CD4-positive, alpha-beta memory T cell (primary cell): ENCODE measurements at regions not wholly inside any gene's neighbourhood (a gene's known extent, or its start where the extent isn't known, plus 50 kb on each side); places are given as distances from the start of the nearest gene placed in this dataset.

Experiments
- CTCF ChIA-PET: fragments of 350-600 bp; sonication (Branson Sonifier 250); formaldehyde crosslinking; loops from one replicate; lab custom pipeline; 2021; ENCODE audit warnings: inconsistent platforms; ENCODE audit not compliant: partially characterized antibody; lab: Charles Lee
- POLR2A ChIA-PET: fragments of 350-600 bp; sonication (Branson Sonifier 250); formaldehyde crosslinking; loops from one replicate; lab custom pipeline; 2021; ENCODE audit not compliant: partially characterized antibody; lab: Charles Lee
- DNase-seq, 5 donors: peaks; one replicate each; pipeline versions ENCODE4 v3.0.0 to v3.0.0-alpha.2; 2020 to 2022; ENCODE audit warnings: mixed read lengths in 1 of 5
- H3K27ac ChIP-seq: one replicate; pipeline ENCODE4 v1.7.0; 2013; ENCODE audit warnings: low read depth, low read length
- H3K27me3 ChIP-seq: 2 replicates; pipeline ENCODE4 v1.7.0; 2013; ENCODE audit warnings: mild to moderate bottlenecking, low read length, moderate library complexity; ENCODE audit not compliant: insufficient read depth
- H3K36me3 ChIP-seq: 2 replicates; pipeline ENCODE4 v1.7.0; 2013; ENCODE audit warnings: mild to moderate bottlenecking, low read length, moderate library complexity; ENCODE audit not compliant: insufficient read depth
- H3K4me1 ChIP-seq: 2 replicates; pipeline ENCODE4 v1.7.0; 2013; ENCODE audit warnings: mild to moderate bottlenecking, low read length, moderate library complexity; ENCODE audit not compliant: insufficient read depth
- H3K4me3 ChIP-seq, 2 donors: one replicate each; pipeline ENCODE4 v1.7.0; 2013; ENCODE audit warnings: low read length in 2 of 2, mild to moderate bottlenecking in 1 of 2
- H3K9me3 ChIP-seq, 2 donors: one replicate each; pipeline ENCODE4 v1.7.0; 2013; ENCODE audit warnings: low read length in 2 of 2, control low read depth in 1 of 2; ENCODE audit not compliant: control insufficient read depth in 1 of 2
- H3K27ac Mint-ChIP-seq, 7 donors: one replicate each; pipeline ENCODE4 v1.8.0; 2020 to 2021; ENCODE audit warnings: mixed read lengths in 7 of 7, mild to moderate bottlenecking in 6 of 7, inconsistent platforms in 3 of 7, moderate library complexity in 3 of 7
- H3K27me3 Mint-ChIP-seq, 2 donors: one replicate each; pipeline ENCODE4 v1.8.0; 2020 to 2021; ENCODE audit warnings: mixed read lengths in 2 of 2
- H3K36me3 Mint-ChIP-seq, 2 donors: one replicate each; pipeline ENCODE4 v1.8.0; 2020 to 2021; ENCODE audit warnings: mixed read lengths in 2 of 2, inconsistent platforms in 1 of 2, mild to moderate bottlenecking in 1 of 2
- H3K4me1 Mint-ChIP-seq, 4 donors: one replicate each; pipeline ENCODE4 v1.8.0; 2020 to 2021; ENCODE audit warnings: mixed read lengths in 4 of 4, mild to moderate bottlenecking in 1 of 4
- H3K4me3 Mint-ChIP-seq, 8 donors: one replicate each; pipeline ENCODE4 v1.8.0; 2020 to 2021; ENCODE audit warnings: mixed read lengths in 8 of 8, mild to moderate bottlenecking in 7 of 8, moderate library complexity in 6 of 8, inconsistent platforms in 3 of 8
- H3K9me3 Mint-ChIP-seq, 8 donors: one replicate each; pipeline ENCODE4 v1.8.0; 2020 to 2021; ENCODE audit warnings: mixed read lengths in 8 of 8, mild to moderate bottlenecking in 5 of 8, inconsistent platforms in 3 of 8, moderate library complexity in 1 of 8
- intact Hi-C: fragments of 100-400 bp; cut with micrococcal nuclease; formaldehyde crosslinking; loops from one replicate; pipeline ENCODE4 v1.15.1; 2023

GRCh38 chr7:25881317-25882037 lies 270.5 kb upstream of the NFE2L3 start:
- Mint-ChIP-seq H3K4me1 (no peaks in the 10 kb centered on the region), H3K27ac (no peak overlapping the region), H3K4me3 (no peak overlapping the region), H3K9me3 (no peaks in the 10 kb centered on the region), H3K36me3 (no peaks in the 10 kb centered on the region), H3K27me3 (peaks cover 25 to 46% of the 10 kb centered on the region in 2 donors)
- no peaks in the 10 kb centered on the region for H3K27me3 ChIP-seq
- DNase-seq = no peak
- ChIA-PET POLR2A (interaction anchor here (0.8 kb wide), 1 partner anchor 13 kb away, joined by 3 read pairs; no protein-coding TSS in a partner anchor), CTCF (interaction anchor here (0.9 to 1.6 kb wide), 3 partner anchors 13 to 484 kb away, joined by 3 to 27 read pairs (median 3); no protein-coding TSS in a partner anchor)
- H3K4me3 ChIP-seq = no peak overlapping the region
- no peaks in the 10 kb centered on the region for H3K9me3 ChIP-seq
- no peak overlapping the region for H3K27ac ChIP-seq
- H3K36me3 ChIP-seq = no peaks in the 10 kb centered on the region
- no peaks in the 10 kb centered on the region for H3K4me1 ChIP-seq
- intact Hi-C loops = no loop called here

DNA sequence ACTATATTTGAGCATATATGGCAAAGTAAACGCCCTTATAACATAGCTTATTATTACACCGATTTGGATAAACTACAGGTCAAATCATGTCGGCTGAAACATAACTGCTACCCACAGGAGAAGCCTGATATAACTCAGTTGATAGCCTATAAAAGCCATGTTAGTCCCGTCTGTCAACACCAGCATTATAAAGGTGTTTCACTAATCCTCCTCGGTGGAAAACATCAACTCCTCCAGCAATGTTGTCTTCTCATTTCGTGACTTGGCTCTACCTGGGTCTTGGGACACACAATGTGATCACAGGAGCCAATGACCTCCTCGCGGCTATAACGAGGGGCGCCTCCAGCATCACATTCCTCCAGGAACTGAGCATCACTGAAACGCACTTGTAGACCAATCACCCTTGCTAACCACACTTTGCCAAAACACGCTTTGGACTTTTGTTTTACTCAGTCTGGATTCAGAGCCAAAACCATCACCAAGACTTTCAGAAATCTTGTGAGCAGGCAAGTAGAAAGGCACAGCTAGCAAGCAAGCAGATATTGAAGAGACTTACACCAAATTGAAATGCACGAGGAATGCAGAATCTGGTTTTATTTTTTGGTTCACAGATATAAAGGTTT lies 269.7 kb upstream of the NFE2L3 start:
- Histone ChIP-seq H3K4me1 (no peaks in the 10 kb centered on the region), H3K4me3 (no peak overlapping the region), H3K9me3 (no peaks in the 10 kb centered on the region), H3K27me3 (no peaks in the 10 kb centered on the region), H3K36me3 (no peaks in the 10 kb centered on the region), H3K27ac (no peak overlapping the region)
- intact Hi-C loops = no loop called here
- CTCF ChIA-PET = interaction anchor here (0.9 to 1.6 kb wide), 2 partner anchors 12 to 483 kb away, joined by 3 to 27 read pairs; no protein-coding TSS in a partner anchor
- POLR2A ChIA-PET = interaction anchor here (0.8 kb wide), 1 partner anchor 12 kb away, joined by 3 read pairs; no protein-coding TSS in a partner anchor
- Mint-ChIP-seq H3K4me3 (no peak overlapping the region), H3K4me1 (no peaks in the 10 kb centered on the region), H3K36me3 (no peaks in the 10 kb centered on the region), H3K27me3 (peaks cover 23 to 42% of the 10 kb centered on the region in 2 donors), H3K27ac (no peak overlapping the region), H3K9me3 (no peaks in the 10 kb centered on the region)
- DNase-seq = no peak

DNA sequence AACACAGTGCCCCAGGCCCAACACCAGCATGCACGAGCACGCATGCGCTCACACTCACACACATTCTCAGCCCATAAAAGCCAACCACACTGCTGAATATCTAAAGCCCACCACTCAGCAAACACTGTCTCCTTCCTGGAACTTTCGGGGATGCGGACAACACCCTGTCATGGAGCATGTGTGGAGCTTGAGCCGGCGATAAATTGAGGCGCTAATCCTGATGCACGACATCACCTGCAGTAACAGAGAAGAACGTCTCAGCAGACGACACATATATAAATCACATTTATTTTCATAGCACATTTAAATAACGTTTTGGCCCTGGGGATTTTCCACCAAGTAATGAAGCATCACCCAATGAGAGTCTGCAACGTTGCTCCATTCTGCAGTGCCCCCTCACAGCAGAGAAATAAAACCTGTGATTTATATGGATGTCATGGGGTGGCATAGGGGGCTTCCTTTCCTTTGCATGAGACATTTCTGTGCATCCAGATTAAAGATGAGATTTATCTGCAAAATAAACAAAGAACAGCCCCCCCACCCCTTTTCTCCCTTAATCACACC lies 267.7 kb upstream of the NFE2L3 start:
- POLR2A ChIA-PET = no interaction called here

DNA sequence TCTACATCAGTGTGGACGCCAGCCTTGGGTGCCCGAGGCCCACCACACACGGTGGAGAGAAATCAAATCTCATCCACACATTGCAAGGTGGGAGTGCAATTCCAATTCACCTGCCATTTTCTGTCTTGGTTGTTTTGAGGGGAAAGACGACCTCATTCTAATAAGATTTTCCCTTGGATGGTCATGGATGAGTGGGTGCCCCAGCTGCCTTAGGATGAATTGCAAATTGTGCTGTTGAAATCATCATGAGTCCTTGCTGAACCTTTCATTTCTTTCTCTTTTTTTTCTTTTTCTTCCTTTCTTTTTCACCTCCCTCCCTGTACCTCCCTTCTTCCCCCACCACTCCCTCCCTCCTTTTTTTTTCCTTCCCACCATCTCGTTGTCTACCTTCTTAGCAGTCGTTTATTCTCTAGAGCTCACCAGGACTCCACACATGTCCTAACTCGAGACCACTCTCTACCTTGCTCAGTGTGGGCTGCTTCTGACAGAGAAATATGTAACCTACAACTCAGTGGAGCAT lies 266.9 kb upstream of the NFE2L3 start:
- Mint-ChIP-seq H3K27me3 (peaks cover 16 to 45% of the 10 kb centered on the region in 2 donors), H3K36me3 (no peaks in the 10 kb centered on the region), H3K4me1 (no peaks in the 10 kb centered on the region), H3K27ac (no peak overlapping the region), H3K9me3 (no peaks in the 10 kb centered on the region), H3K4me3 (no peak overlapping the region)
- Histone ChIP-seq H3K9me3 (no peaks in the 10 kb centered on the region), H3K27ac (no peak overlapping the region), H3K36me3 (no peaks in the 10 kb centered on the region), H3K4me3 (no peak overlapping the region), H3K4me1 (no peaks in the 10 kb centered on the region), H3K27me3 (no peaks in the 10 kb centered on the region)
- ChIA-PET POLR2A (no interaction called here), CTCF (no interaction called here)
- no peak for DNase-seq
- intact Hi-C loops = no loop called here

More for the DNA sequence above, 267.7 kb upstream of the NFE2L3 start:
- no peaks in the 10 kb centered on the region for H3K4me1 ChIP-seq
- H3K36me3 Mint-ChIP-seq = no peaks in the 10 kb centered on the region
- no peaks in the 10 kb centered on the region for H3K9me3 ChIP-seq
- intact Hi-C loops = no loop called here
- DNase-seq = no peak
- no peaks in the 10 kb centered on the region for H3K4me1 Mint-ChIP-seq
- H3K27ac ChIP-seq = no peak overlapping the region
- no peaks in the 10 kb centered on the region for H3K27me3 ChIP-seq
- H3K4me3 ChIP-seq = no peak overlapping the region
- peaks cover 16 to 40% of the 10 kb centered on the region in 2 donors for H3K27me3 Mint-ChIP-seq
- CTCF ChIA-PET = interaction anchor here (1.8 kb wide), 1 partner anchor 8 kb away, joined by 5 read pairs; no protein-coding TSS in a partner anchor
- no peak overlapping the region for H3K4me3 Mint-ChIP-seq
- H3K36me3 ChIP-seq = no peaks in the 10 kb centered on the region
- no peaks in the 10 kb centered on the region for H3K9me3 Mint-ChIP-seq
- no peak overlapping the region for H3K27ac Mint-ChIP-seq

DNA sequence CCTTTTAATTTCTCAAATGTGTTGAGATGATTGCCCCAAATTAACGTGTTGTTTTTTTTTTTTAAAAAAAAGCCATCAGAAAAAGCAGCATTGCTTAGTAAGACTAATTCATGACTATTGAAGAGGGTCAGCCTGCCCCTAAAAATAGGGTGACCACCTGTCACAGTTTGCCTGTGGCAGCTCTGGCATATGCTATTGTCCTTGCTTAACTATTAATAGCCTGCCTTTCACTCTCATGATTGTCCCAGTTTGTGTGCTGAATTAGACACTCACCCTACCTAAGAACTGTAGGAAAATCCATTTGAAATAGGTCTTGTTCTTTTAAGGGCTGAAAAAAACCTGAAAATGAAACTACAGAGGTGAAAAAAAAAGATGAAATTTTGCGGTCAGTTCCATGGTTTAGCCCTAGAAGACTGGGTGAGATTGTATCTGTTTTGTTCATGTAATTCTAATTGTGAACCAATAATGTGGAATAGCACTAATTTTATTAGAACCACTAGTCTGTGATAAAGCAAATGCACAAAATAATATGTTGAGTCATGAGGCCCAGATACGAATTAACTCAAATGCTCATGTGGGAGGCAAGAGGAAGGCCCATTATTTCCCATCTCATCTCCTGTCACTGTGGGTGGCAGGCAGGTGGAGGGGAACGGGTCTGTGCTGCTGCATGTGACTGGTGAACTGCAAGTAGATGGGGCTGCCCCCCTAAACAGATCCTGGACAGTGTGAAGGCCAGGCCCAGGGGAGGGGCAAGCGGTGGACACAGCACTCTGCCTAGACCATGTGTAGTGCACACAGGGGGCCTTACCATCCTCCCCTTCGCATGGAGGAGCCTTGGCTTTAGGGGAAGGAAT lies 265.4 kb upstream of the NFE2L3 start:
- Histone ChIP-seq H3K36me3 (no peaks in the 10 kb centered on the region), H3K4me1 (no peaks in the 10 kb centered on the region), H3K4me3 (no peak overlapping the region), H3K27ac (no peak overlapping the region), H3K27me3 (no peaks in the 10 kb centered on the region), H3K9me3 (no peaks in the 10 kb centered on the region)
- Mint-ChIP-seq H3K4me1 (no peaks in the 10 kb centered on the region), H3K27ac (no peak overlapping the region), H3K27me3 (peaks cover 14 to 38% of the 10 kb centered on the region in 2 donors), H3K4me3 (no peak overlapping the region), H3K9me3 (no peaks in the 10 kb centered on the region), H3K36me3 (no peaks in the 10 kb centered on the region)
- CTCF ChIA-PET = interaction anchor here (10.9 kb wide), 1 partner anchor 179 kb away, joined by 161 read pairs; no protein-coding TSS in a partner anchor
- POLR2A ChIA-PET = no interaction called here
- no peak for DNase-seq
- intact Hi-C loops = no loop called here

- H3K4me3 Mint-ChIP-seq = no peak overlapping the region
- no peak overlapping the region for H3K27ac Mint-ChIP-seq
- H3K4me1 Mint-ChIP-seq = no peaks in the 10 kb centered on the region
- H3K9me3 Mint-ChIP-seq = no peaks in the 10 kb centered on the region
- POLR2A ChIA-PET = no interaction called here
- H3K27ac ChIP-seq = no peak overlapping the region
- H3K27me3 ChIP-seq = no peaks in the 10 kb centered on the region
- H3K36me3 Mint-ChIP-seq = no peaks in the 10 kb centered on the region
- peaks cover 13 to 37% of the 10 kb centered on the region in 2 donors for H3K27me3 Mint-ChIP-seq
- H3K4me3 ChIP-seq = no peak overlapping the region
- no peaks in the 10 kb centered on the region for H3K4me1 ChIP-seq
- CTCF ChIA-PET = interaction anchor here (10.9 kb wide), 1 partner anchor 179 kb away, joined by 161 read pairs; no protein-coding TSS in a partner anchor
- no peaks in the 10 kb centered on the region for H3K9me3 ChIP-seq
- intact Hi-C loops = no loop called here
- no peaks in the 10 kb centered on the region for H3K36me3 ChIP-seq
- no peak for DNase-seq
Observed at GRCh38 chr7:25887266-25887665, 264.7 kb upstream of the NFE2L3 start.
